ENCODE measurements at regions not wholly inside any gene's neighbourhood (a gene's known extent, or its start where the extent isn't known, plus 50 kb on each side); places are given as distances from the start of the nearest gene placed in this dataset.

GRCh38 chr12:124185971-124186686 lies 108.8 kb upstream of the RFLNA start:
- no peak overlapping the region for H3K4me3 ChIP-seq (ENCODE audit: low read length)
- no peak for TF ChIP-seq CTCF (IDR thresholded peaks at IDR 0.05; ENCODE audit: insufficient read depth, low read depth, low read length, missing control alignments)
- DNase-seq (ENCODE audit: low read depth), result no peak

GRCh38 chr12:124188084-124188483 lies 106.8 kb upstream of the RFLNA start:
- no peak overlapping the region for H3K4me3 ChIP-seq (ENCODE audit: low read length)
- no peak for TF ChIP-seq CTCF (IDR thresholded peaks at IDR 0.05; ENCODE audit: insufficient read depth, low read depth, low read length, missing control alignments)
- no peak for DNase-seq (ENCODE audit: low read depth)

DNA sequence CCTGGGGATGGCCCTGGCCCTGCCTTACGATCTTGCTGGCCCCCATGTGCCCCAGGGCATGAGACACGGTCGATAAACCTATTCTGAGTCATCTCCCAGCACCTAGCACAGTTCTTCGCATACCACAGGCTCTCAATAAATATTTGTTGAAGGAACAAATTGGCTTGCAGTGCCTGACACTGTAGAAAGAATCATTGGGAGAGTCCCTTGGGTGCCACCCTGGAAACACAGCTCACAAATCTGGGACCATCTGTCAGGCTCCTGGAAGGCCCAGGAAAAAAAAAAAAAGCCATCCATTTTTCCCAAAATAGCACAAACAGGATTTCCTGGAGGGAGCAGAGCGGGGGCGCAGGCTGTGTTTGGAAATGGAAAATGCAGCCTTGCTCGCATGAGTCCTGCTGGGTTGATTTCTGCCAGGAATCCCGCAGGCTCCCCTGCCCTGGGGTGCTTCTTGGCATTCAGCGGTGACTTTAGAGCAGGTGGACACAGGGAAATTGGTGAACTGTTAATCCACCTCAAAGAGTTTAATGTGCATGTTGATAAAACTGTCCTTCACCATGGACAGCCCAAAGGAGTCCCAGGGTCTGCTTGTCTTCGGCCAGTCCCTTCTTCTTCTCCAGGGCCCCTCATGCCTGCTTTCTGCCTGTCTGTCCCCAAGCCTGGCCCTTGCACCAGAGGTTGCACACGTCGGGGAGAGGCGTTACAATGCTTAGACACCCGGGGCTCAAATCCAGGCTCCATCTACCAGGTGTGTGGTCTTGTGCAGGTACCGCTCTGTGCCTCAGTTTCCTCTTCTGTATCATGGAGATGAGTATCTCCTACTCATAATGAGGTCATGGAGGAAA lies 106.1 kb upstream of the RFLNA start:
- no peak for TF ChIP-seq CTCF (IDR thresholded peaks at IDR 0.05; ENCODE audit: insufficient read depth, low read depth, low read length, missing control alignments)
- no peak overlapping the region for H3K4me3 ChIP-seq (ENCODE audit: low read length)
- DNase-seq (ENCODE audit: low read depth), result peak; percentile 73

DNA sequence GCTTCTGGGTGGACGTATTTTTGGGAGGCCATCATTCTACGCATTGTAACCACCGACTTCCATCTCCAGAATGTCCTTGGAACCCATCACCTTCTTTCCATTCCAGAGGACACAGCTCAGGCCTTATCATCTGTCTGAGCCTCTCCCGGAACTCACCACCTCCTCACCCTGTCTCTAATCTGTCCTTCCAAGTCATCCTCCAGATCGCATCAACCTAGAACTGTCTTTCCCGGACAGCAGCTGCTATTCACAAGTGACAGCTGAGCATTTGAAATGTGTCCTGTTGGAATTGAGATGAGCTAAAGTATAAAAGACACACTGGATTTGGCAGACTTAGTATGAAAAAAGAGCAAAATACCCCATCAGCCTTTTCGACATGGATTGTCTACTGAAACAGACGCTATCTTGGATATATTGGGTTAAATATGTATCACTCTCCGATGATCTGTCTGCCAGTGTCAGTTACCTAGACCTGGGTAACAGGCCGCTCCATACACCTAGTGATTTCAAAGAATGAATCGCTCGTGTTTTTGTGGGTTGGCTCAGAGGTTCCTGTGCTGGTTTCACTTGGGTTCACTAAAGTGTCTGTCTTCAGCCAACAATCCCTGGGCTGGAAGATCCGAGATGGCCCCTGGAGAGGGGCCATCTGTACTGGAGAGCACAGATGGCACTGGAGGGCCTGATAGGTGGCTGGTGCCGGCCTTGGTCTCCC lies 104.4 kb upstream of the RFLNA start:
- no peak for TF ChIP-seq CTCF (IDR thresholded peaks at IDR 0.05; ENCODE audit: insufficient read depth, low read depth, low read length, missing control alignments)
- no peak for DNase-seq (ENCODE audit: low read depth)
- H3K4me3 ChIP-seq (ENCODE audit: low read length), result no peak overlapping the region

GRCh38 chr12:124191024-124191359 lies 103.9 kb upstream of the RFLNA start:
- TF ChIP-seq CTCF (IDR thresholded peaks at IDR 0.05; ENCODE audit: insufficient read depth, low read depth, low read length, missing control alignments), result no peak
- DNase-seq (ENCODE audit: low read depth), result peak; percentile 18
- H3K4me3 ChIP-seq (ENCODE audit: low read length), result no peak overlapping the region

DNA sequence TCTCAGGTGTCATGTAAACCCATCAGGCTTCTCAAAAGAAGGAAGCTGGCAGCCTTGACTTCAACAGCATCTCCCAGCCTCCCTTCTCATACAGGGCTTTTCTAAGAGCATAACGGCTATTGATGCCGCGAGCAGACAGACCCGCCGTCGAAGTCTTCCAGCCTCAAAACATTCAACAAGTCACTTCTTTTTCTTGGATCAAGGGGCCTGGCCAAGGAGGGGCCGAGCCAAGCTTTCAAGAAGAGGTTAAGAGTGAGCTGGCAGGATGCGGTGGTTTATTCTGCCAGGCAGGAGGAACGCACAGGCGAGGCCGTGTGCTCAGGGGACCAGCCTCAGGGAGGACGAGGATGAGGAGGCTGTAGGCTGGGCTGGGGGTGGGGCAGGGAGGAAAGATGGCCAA lies 102.9 kb upstream of the RFLNA start:
- H3K4me3 ChIP-seq (ENCODE audit: low read length), result no peak overlapping the region
- peak; percentile 12 for DNase-seq (ENCODE audit: low read depth)
- no peak for TF ChIP-seq CTCF (IDR thresholded peaks at IDR 0.05; ENCODE audit: insufficient read depth, low read depth, low read length, missing control alignments)
